Progenitor cell of endocrine pancreas (in vitro differentiated cells): ENCODE measurements at regions not wholly inside any gene's neighbourhood (a gene's known extent, or its start where the extent isn't known, plus 50 kb on each side); places are given as distances from the start of the nearest gene placed in this dataset.

Source experiments
- DNase-seq: peaks from one replicate; pipeline ENCODE4 v3.0.0; 2021; ENCODE audit warnings: low spot score; ENCODE audit not compliant: unreplicated experiment
- H3K27ac Mint-ChIP-seq: 2 replicates; pipeline ENCODE4 v1.8.0; 2021; ENCODE audit warnings: mild to moderate bottlenecking, moderate library complexity, mixed read lengths
- H3K27me3 Mint-ChIP-seq: 2 replicates; pipeline ENCODE4 v1.8.0; 2021; ENCODE audit warnings: mixed read lengths
- H3K36me3 Mint-ChIP-seq: 2 replicates; pipeline ENCODE4 v1.8.0; 2022; ENCODE audit warnings: mixed read lengths; ENCODE audit not compliant: insufficient read depth
- H3K4me1 Mint-ChIP-seq: 2 replicates; pipeline ENCODE4 v1.8.0; 2021; ENCODE audit warnings: low read depth, mixed read lengths
- H3K4me3 Mint-ChIP-seq: 2 replicates; pipeline ENCODE4 v1.8.0; 2021; ENCODE audit warnings: low read depth, mild to moderate bottlenecking, moderate library complexity, mixed read lengths
- H3K9me3 Mint-ChIP-seq: 2 replicates; pipeline ENCODE4 v1.8.0; 2021; ENCODE audit warnings: low read depth, mixed read lengths
- TF ChIP-seq, protein P1 (sequence below): fragments of 200-600 bp; sonication (generic); IDR thresholded peaks from one replicate; pipeline ENCODE4 v1.5.0; 2021; ENCODE audit warnings: antibody characterized with exemption, mild to moderate bottlenecking; ENCODE audit not compliant: unreplicated experiment

- no peak for DNase-seq
- H3K4me1 Mint-ChIP-seq = no peaks in the 10 kb centered on the region
- H3K4me3 Mint-ChIP-seq = no peak overlapping the region
- TF ChIP-seq, protein P1, sequence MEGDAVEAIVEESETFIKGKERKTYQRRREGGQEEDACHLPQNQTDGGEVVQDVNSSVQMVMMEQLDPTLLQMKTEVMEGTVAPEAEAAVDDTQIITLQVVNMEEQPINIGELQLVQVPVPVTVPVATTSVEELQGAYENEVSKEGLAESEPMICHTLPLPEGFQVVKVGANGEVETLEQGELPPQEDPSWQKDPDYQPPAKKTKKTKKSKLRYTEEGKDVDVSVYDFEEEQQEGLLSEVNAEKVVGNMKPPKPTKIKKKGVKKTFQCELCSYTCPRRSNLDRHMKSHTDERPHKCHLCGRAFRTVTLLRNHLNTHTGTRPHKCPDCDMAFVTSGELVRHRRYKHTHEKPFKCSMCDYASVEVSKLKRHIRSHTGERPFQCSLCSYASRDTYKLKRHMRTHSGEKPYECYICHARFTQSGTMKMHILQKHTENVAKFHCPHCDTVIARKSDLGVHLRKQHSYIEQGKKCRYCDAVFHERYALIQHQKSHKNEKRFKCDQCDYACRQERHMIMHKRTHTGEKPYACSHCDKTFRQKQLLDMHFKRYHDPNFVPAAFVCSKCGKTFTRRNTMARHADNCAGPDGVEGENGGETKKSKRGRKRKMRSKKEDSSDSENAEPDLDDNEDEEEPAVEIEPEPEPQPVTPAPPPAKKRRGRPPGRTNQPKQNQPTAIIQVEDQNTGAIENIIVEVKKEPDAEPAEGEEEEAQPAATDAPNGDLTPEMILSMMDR = no peak
- H3K27ac Mint-ChIP-seq = no peak overlapping the region
- no peaks in the 10 kb centered on the region for H3K27me3 Mint-ChIP-seq
- H3K36me3 Mint-ChIP-seq = peaks cover 4% of the 10 kb centered on the region
- peaks cover 29% of the 10 kb centered on the region for H3K9me3 Mint-ChIP-seq
These were observed 814.5 kb upstream of the LRRC4C start for GRCh38 chr11:42273977-42274376.

DNA sequence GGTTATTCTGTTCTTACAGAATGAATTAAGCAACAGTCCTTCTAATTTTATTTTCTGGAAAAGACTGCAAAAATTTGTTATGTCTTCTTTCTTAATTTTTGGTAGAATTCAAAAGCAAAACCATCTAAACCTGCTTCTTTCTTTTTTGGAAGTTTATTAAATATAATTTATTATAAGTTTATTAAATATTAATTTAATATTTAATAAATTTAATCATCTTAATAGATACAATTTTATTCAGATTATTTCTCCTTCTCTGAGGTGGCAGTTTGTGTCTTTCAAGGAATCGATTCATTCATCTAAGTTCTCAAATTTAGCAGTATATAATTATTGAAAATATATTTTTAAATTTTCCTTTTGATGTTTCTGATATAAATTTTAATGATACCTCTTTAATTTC, 837.5 kb upstream of the LRRC4C start:
- H3K4me1 Mint-ChIP-seq = no peaks in the 10 kb centered on the region
- H3K4me3 Mint-ChIP-seq = no peak overlapping the region
- H3K36me3 Mint-ChIP-seq = no peaks in the 10 kb centered on the region
- TF ChIP-seq, protein P1 = no peak
- no peaks in the 10 kb centered on the region for H3K27me3 Mint-ChIP-seq
- no peaks in the 10 kb centered on the region for H3K9me3 Mint-ChIP-seq
- H3K27ac Mint-ChIP-seq = no peak overlapping the region
- no peak for DNase-seq

GRCh38 chr11:42299780-42300179, 840.3 kb upstream of the LRRC4C start:
- Mint-ChIP-seq H3K27me3 (no peaks in the 10 kb centered on the region), H3K27ac (no peak overlapping the region), H3K4me1 (no peaks in the 10 kb centered on the region), H3K9me3 (no peaks in the 10 kb centered on the region), H3K4me3 (no peak overlapping the region), H3K36me3 (no peaks in the 10 kb centered on the region)
- no peak for DNase-seq
- TF ChIP-seq, protein P1 = no peak

GRCh38 chr11:42301777-42302176, 842.3 kb upstream of the LRRC4C start:
- Mint-ChIP-seq H3K27me3 (no peaks in the 10 kb centered on the region), H3K36me3 (no peaks in the 10 kb centered on the region), H3K27ac (no peak overlapping the region), H3K9me3 (no peaks in the 10 kb centered on the region), H3K4me3 (no peak overlapping the region), H3K4me1 (no peaks in the 10 kb centered on the region)
- DNase-seq = no peak
- TF ChIP-seq, protein P1 = no peak

DNA sequence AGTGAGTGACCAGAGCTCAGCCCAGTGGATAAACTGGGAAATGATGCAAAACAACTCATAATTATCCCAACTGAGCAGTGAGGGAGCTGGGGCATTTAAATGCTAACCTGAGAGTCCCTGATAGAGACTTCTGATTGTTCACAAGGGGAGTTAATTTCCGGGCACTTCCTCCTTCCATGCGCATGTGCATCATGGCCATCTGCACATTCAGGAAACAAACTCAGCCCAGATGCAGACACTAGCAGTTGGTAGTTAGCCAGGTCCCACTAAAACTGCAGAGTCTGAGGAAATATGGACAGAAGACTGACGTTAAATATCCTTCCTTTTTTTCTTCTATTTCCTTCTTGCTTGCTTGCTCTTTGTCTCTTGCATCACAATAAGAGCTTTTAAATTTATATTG, 852.1 kb upstream of the LRRC4C start:
- no peaks in the 10 kb centered on the region for H3K27me3 Mint-ChIP-seq
- no peaks in the 10 kb centered on the region for H3K36me3 Mint-ChIP-seq
- H3K9me3 Mint-ChIP-seq = no peaks in the 10 kb centered on the region
- H3K27ac Mint-ChIP-seq = no peak overlapping the region
- no peak overlapping the region for H3K4me3 Mint-ChIP-seq
- TF ChIP-seq, protein P1 = no peak
- H3K4me1 Mint-ChIP-seq = no peaks in the 10 kb centered on the region
- no peak for DNase-seq
